ENCODE measurements at regions not wholly inside any gene's neighbourhood (a gene's known extent, or its start where the extent isn't known, plus 50 kb on each side); places are given as distances from the start of the nearest gene placed in this dataset.
A peak's percentile ranks its signal among the peaks of the same experiment; 100 is the strongest.

- TF ChIP-seq HMGXB3 (CRISPR knock-in tag; IDR thresholded peaks at IDR 0.05; ENCODE audit: borderline replicate concordance) (0 out of 2 replicates have a peak, but pooled peaks have one; percentile 15), JDP2 (CRISPR knock-in tag; IDR thresholded peaks at IDR 0.05; ENCODE audit: borderline replicate concordance) (no peak), ZNF382 (CRISPR knock-in tag; IDR thresholded peaks at IDR 0.05; ENCODE audit: borderline replicate concordance) (no peak), ZNF547 (CRISPR knock-in tag; IDR thresholded peaks at IDR 0.05) (no peak; the same call in 1 of the 2 replicates), THAP9 (CRISPR knock-in tag; IDR thresholded peaks at IDR 0.05; ENCODE audit: borderline replicate concordance) (no peak), ZNF230 (CRISPR knock-in tag; IDR thresholded peaks at IDR 0.05) (0 out of 2 replicates have a peak, but pooled peaks have one; percentile 46), MATR3 (CRISPR knock-in tag; IDR thresholded peaks at IDR 0.05) (no peak), ZBTB10 (CRISPR knock-in tag; IDR thresholded peaks at IDR 0.05; ENCODE audit: borderline replicate concordance) (no peak), RXRB (CRISPR knock-in tag; IDR thresholded peaks at IDR 0.05; ENCODE audit: borderline replicate concordance) (peak; percentile 73), DR1 (CRISPR knock-in tag; IDR thresholded peaks at IDR 0.05) (no peak), TFDP2 (CRISPR knock-in tag; IDR thresholded peaks at IDR 0.05) (no peak), LCORL (IDR thresholded peaks at IDR 0.05) (no peak), LCORL (CRISPR knock-in tag; IDR thresholded peaks at IDR 0.05) (peak; percentile 57; the same call in 1 of the 2 replicates), ATF1 (CRISPR knock-in tag; IDR thresholded peaks at IDR 0.05) (no peak), ZSCAN25 (CRISPR knock-in tag; IDR thresholded peaks at IDR 0.05) (no peak)
These were observed 299.2 kb downstream of the TDRD15 start (continued) for GRCh38 chr2:21422724-21423522.

All from HepG2 (cell line).